ENCODE measurements at regions not wholly inside any gene's neighbourhood (a gene's known extent, or its start where the extent isn't known, plus 50 kb on each side); places are given as distances from the start of the nearest gene placed in this dataset.
"Not testable (repeated sequence)": the region's sequence is repeated elsewhere in the genome, so short reads cannot be mapped to it uniquely, and the experiment has no call there.

DNA sequence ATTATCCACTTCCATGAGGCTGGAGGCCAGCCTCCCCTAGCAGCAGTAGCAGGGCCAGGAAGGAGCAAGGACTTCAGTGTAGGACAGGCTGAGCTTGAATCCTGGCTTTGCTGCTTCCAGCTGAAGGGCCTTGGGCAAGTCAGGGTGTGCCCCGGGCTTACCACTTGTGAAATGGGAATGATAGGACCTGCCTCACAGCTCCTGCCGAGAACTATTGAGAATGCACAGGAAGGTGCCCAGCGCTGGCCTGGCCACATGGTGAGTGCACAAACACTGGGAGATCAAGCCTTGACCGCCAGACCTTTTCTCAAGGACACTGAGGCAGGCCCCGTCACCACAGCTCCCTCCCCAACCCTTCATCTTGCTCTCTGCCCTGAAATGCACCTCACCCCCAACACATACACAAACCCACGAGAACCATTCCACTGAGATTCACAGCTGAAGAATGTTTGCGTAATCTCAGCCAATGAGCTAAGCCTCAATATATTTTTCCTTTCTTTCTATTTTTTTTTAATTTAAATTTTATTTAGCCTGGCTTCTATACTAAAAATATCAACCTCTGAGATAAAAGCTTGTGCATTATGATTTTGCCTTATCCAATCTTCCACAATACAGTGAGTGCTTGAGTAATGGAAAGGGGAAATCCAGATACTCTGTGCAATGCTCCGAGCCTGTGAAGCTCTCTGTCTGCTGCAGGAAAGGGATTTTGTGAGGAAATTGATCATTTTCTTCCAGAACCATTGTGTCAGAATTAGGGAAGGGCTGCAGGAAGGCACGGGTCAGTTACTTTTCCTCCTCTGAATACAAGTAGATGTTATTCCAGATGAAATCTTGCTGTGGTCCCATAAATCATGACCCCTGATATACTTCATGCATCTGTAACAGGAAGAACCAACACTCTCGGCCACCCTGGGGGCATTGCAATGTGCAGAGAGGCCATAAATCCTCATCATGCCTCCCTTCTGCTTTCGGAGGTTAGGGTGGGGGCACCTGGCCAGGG, 193.9 kb downstream of the TLE3 start:
- no peak for DNase-seq

DNA sequence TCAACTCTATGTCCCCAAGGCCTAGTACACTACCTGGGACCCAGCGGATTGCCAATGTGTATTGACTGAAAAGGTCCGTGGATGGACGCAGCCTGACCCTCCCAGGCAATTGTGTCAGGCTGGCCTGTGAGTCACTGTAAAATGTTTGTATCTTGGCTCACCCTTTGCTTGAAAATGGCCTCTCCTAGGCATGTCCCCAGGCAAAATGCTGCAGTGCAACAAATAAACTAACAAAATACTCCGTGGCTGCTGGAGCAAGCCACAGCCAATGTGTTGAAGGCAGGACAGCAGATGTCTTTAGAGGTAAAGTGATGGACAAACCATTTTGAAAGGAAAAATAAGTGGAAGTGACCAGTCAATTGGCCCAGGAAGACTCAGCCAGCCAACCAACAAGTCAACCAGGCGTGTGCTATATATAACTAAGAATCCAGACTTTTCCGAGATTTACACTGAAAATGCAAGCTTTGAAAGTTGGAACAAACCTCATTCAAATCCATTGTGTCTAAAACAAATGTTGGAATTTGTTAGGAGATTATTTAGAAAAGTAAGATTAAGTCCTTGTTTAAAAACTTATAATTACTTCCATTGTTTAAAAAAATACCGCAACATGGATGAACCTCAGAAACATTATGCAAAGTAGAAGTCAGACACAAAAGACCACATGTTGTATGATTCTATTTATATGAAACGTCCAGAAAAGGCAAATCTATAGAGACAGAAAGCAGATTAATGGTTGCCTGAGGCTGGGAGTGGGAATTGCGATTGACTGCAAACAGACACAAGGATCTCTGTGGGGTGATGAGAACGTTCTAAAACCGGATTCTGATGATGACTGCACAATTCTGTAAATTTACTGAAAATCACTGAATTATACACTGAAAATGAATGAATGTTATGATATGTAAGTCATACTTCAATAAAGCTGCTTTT, 191.2 kb downstream of the TLE3 start:
- peak; percentile 12 to 44 for DNase-seq

DNA sequence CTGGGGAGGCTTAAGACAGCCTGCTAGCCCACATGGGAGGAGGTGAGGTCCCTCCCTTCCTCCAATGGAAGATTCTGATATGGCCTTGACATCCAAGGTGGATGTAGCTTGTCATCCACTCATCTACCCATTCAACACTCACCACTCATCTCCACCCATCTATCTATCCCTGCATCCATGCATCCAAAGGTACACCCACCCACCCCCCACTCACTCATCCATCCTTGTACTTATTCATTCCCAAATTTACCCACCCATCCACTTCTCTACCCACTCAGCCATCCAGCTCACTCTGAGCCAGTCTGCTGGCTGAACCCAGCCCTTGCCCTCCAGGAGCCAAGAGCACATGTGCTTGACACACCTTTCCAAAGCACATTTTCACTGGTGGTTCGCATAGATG, 189.7 kb downstream of the TLE3 start:
- DNase-seq = no peak

DNA sequence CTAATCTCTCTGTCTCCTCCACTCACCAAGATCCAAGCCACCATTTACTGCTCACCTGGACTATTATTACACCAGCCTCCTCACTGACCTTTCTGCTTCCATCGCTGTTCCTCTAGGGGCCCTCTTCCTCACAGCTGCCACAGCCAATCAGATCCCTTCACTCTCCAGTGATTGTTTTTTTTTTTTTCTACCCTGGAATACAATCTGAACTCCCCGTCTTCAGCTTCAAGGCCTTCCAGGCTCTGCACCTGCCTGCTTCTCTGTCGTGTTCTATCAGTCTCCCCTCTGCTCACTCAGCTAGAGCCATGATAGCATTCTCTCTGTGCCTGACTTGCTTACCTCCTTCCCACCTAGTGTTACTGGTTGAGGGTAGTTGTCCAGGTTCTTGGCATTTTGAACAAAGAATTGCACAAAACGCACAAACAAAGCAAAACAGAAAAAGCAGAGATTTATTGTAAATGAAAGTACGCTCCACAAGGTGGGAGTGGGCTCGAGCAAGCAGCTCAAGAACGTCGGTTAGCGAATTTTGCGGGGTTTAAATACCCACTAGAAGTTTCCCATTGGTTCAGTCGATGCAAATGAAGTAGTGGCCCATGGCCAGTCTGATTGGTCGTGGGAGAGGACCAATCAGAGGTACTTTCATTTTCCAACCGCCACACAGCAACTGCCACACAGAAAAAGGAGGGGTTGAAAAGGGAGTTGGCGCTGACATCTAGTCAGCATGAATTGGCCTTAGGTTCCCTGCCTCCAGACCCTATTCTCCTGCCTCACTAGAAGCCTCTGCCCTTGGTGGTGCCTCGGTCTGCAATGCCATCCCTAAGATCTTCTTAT, 188.9 kb downstream of the TLE3 start:
- DNase-seq = no peak

DNA sequence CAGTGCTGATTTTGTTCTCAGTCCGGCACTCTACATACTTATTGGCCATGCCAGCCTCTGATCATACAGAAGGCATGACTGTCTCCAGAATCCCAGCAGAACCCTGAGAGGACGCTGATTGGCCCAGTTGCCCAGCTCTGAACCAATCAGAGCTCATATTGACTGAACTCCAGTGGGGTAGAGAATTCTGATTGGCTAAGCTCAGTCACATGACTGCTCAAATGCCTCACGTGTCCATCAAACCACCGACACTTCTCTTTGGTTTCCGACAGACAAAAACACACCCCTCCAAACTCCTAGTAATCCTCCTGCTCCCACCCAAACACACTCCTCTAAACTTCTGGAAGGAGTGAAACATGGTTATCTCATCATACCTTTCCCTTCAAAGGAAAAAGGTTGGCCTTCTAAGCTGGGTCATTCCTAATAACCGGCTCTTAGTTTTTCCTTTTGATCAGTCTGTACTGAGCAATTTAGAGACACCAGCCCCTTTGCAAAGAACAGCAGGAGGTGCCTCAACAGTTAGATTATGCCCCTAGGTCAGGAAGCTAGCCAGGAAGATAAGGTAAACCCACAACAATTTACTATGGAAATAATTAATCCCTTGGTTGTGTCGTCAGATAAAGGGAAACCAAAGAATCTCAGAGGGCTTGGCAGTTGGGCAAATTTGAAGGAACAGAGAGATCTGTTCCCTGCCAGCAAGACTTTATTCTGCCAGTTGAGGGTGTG, 187.8 kb downstream of the TLE3 start:
- no peak for DNase-seq

DNA sequence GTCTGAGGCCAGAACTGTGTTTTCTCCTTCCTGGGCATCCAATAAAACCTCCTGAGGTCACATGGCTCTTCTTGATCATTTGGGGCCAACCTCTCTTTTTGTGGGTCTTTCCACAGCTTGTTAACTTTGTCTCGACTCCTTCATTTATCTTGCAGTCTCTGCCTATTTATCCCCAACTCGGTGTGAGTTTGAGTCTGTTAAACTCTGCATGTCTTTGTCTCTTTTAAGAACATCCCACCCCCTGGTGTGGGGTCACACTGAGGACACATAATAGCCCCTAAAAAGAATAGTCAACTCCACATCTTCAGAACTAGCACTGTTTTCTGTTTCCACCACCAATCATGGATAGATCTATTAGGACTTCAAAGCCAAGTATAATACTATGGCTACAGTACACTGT, 187.2 kb downstream of the TLE3 start:
- DNase-seq = no peak

DNA sequence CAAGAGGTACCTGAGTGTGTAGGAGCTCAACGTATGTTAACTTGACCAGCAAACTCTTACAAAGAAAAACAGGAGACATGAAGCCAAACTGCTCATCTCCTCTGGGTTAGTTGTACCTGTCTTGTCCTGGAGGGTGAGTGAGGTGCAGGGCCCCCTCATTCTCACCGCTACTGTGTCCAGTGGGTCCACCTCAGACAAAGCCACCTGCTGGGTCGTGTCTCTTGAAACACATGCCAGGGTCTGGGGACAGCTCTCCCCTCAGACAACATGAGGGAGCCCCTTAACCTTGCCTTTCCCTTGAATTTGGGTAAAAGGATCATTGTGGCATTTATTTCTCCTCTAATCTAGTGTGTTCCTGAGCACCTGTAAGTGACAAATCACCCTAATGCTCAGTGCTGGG, 185.6 kb downstream of the TLE3 start:
- no peak for DNase-seq

DNA sequence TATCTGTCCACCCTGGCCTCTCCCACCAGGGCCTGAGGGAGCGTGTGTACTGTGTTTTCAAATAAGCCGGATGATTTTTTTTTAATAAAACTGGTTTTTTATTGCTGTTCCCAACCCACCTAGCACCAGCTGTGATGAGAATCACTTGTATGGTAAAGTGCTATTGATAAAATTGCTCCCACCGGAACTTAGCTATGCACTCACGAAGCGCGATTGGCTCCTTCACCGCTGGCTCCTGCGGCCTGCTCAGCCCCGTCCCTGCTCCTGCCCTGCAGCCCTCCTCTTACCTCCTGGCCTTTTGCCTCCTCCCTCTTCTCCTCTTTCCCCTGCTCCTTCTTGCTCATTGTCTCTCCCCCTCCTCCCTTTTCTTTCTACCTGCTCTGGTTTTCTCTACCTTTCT, 183.7 kb downstream of the TLE3 start:
- DNase-seq = no peak

DNA sequence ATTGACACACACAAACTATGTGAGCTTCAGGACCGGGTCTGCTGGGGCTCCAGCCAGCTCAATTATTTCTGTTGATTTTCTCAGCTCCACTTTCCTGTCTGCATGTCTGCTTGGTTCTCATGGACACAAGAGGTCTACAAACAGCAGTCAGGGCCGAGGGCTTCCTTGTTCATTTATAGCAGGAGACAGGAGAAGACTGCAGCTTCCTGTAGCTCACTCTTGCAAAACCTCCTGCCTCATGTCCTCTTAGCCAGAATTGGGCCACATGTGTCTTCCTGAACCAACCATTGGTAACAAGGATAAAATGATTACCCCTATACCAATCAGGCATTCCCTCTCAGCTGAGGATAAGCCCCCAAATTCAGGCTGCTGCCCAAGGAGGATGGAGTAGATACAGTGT, 182.8 kb downstream of the TLE3 start:
- no peak for DNase-seq

DNA sequence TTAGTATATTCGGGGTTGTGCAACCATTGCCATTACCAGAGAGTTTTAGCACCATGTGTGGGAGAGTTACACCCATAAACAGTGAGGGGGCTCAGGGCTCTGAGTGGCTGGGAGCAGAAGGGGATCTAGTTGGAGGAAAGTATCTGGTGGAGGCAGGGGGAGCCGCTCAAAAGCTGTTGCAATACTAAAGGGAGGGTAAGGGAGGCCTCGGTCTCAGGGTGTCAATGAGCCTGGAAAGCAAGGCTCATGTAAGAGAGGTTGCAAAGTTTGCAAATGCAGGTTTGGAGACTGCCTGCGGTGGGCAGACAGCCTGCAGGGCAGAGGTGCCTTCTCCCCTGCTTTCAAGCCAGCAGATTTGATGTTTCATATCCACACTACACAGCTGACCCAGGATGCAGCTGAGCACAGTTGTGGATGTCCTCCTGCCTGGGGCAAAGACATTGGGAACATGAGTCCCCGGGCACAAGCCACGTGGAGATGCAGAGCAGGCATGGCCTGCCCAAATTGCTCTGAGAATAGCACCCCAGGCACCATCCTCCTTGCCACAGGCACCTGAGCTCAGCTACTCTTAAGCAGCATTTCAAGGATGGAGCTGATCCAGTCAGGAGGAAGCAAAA, 181.4 kb downstream of the TLE3 start:
- DNase-seq = no peak

DNA sequence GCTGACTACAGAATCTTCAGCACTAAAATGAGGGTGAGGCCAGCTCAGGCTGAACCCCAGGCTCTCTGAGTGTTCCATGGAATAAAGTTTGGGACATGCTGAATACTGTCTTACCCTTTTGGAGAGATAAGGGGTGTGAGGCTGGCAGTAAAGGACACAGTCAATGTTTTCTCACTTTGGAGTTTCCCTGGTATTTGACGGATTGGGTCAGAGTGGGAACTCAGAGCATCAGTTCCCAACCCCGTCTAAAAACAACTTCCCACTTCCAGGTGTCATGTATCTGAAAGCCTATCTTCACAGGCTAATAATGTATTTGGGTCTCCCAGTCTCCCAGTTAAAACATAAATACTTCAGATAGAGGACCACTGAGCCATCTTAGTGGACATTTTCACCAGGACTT, 180.7 kb downstream of the TLE3 start:
- DNase-seq = no peak

DNA sequence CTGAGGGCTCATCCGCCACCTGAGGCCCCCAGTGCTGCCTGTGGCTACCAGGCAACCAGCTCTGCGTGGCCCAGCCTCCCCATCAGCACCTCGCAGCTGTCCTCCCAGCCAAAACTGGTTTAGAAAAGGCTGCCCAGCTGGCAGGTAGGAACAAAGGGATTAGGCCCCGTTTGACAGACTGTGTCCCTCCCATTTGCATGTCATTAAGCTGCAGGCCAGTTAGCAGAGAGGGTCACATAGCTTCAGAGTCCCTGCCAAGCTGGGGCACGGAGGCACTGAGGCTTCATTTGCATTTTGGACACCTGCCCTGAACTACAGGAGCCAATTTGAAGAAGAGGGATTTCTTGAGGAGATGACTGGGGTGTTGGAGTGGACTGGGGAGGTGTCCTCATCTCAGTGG, 177.9 kb downstream of the TLE3 start:
- peak; percentile 95 to 96 for DNase-seq

DNA sequence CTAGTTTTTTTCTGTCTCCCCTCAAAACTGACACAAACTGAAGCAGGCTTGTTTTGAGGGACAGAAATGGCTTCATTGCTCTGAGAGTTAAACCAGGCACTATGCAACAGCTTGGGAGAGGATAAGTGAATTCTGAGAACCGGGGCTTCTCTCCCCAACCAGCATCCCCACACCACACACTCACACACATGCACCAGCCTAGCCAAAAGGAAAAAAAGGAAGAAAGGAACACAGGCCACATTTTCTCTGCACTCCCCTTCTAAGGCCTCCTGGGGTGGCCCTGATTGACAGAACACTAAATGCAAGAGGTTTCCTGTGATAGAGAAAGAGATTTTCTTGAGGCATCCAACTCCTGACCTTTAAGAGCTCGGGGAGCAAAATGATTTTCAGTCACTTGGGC, 177.5 kb downstream of the TLE3 start:
- peak in 1 of 2 experiments; percentile 58 for DNase-seq

DNA sequence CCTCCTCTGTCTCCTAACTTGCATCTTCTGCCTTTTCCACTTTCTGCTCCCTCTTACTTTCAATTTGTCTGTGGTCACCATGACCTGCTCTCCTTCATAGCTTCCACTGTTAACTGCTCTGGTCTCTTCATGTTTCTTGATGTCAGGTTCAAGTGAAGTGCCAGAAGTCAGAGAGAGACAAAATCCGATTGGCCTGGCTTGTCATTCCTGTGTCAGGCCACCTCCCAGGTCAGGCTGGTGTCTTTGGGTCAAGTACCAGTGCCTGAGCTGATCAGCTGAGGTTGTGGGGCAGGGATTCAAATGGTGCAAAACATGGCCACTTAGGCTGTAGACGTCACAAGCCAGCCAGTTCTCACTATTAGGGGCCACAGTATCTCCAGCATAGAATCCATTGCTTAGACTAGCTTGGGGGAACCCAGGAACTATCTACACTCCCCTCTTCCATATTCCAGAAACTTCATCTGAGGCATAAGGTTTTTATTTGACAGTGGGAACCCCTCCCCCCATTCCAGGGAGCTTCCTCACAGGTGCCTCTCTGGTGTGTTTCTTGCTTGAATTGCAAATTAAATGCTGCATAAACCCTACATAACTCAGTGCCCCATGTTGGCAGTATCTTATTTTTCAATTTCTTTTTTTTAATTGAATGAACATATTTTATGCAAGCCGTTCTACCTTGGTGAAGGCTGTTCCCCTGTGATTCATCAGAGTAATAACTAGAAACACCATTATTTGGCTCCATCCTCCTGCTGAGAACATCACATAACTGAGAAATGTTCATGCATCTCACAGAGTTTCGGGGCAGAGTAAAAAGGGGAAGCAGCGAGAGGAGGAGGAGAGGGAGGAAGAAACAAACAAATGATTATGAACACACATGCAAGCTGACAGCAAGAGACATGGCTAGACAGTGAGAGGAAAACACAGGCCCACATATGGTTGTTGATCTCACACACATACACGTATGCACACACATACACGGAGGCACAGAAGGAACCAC, 175.8 kb downstream of the TLE3 start:
- DNase-seq = peak; percentile 3 to 50

DNA sequence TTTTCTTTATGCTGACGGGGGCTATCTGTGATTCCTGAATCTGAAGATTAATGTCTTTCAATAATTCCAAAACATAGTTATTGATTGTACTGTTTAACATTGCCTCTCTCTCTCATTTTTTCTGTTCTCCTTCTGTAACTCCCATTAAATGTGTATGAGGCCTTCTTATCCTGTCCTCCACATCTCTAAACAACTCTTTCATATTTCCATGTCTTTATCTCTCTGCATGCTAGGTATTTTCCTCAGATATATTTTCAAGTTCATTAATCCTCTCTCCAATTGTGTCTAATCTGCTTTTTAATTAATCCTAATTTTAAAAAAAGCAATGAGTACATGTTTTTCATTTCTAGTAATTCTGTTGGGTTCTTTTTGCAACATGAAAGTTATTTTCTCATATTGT, 173.2 kb downstream of the TLE3 start:
- DNase-seq = no peak

DNA sequence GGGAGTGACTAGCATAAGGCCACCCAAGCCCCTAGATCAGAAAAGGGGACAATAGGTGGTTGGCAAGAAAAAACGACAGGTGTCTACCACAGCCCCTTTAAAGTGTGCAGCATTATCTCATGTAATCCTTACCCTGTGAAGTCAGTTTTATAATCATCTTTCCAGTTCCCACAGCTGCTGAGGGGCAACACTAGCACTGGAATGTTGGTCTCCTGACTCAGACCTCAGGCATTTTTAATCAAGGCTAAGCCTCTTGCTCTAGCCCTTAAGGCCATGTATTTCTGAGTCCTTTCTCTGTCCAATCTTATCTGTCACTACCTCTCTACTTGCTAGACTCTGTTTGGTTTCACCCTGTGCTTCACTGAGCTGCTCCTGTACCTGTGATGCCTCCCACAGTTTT, 171.7 kb downstream of the TLE3 start:
- no peak for DNase-seq

DNA sequence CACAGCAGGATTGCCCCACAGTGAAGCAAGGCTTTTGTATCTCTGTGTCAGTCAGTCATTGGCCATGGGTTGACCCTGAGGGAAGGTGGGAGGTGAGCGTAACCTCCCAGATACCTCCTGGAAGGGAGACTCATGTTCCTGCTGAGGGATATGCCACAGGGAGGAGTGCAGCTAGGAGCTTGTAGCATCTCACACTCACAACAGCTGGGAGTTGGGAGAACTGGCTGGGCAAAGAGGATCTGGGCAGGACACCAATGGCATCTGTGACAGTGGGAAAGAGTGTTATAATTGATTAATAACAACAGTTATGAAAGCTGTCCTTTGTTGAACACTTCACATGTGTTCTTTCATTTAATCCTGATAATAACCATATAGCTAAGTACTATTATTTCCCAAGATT, 171.0 kb downstream of the TLE3 start:
- DNase-seq = no peak

DNA sequence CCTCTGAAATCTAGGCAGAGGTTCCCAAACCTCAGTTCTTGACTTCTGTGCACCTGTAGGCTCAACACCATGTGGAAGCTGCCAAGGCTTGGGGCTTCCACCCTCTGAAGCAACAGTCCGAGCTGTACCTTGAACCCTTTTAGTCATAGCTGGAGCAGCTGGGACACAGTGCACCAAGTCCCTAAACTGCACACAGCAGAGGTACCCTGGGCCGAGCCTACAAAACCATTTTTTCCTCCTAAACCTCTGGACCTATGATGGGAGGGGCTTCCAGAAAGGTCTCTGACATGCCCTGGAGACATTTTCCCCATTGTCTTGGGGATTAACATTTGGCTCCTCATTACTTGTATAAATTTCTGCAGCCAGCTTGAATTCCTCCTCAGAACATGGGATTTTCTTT, 168.8 kb downstream of the TLE3 start:
- not testable (repeated sequence) for DNase-seq

DNA sequence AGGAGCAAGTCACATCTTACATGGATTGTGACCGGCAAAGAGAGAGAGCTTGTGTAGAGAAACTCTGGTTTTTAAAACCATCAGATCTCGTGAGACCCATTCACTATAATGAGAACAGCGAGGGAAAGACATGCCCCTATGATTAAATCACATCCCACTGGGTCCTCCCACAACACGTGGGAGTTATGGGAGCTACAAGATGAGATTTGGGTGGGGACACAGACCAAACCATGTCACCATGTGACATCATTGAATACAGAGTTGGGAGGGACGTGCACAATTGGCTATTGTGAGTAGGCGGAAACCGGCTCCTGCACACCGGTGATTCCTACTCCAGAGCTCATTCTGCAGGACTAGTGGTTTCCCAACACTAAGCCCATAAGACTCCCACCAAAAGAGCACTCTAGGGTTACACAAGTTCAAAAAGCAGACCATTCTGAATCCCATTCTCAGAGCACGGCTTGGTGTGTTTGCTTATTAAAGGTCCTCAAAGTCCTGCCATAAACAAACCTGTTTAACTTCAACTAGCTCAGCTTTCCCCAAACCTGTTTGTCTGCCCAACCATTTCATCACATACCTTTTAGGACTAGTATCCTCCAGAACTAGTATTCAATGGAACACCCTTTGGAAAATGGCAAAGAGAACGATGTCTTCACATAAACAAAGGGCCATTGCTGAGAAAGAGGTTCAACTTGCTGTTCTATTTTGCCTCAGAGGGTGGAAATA, 167.6 kb downstream of the TLE3 start:
- DNase-seq = no peak

DNA sequence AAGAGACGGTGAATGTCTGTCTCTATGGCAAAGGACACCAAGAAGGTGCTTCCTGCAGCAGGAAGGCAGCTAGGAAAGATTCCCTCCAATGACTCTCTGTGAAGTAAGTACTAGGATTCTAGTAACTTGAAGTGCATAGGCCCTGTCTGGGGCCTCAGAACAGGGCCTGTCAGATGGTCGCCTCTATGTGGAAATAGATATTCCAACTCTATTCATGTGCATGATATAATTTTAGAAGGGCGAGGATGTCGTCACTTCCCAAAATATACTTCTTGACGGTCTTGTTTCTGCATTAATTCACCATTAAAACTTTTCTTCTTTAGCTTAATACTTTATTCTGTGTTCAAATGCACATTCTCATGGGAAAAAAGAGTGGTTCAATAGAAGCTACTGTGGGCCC, 167.0 kb downstream of the TLE3 start:
- DNase-seq = no peak

All from NCI-H526 (cell line).